Keratinocyte (primary cell): ENCODE measurements at regions not wholly inside any gene's neighbourhood (a gene's known extent, or its start where the extent isn't known, plus 50 kb on each side); places are given as distances from the start of the nearest gene placed in this dataset.

Experiments used
- EZH2 ChIP-seq: IDR thresholded peaks from one replicate; pipeline ENCODE4 v1.6.1; 2012; ENCODE audit warnings: inconsistent platforms, mild to moderate bottlenecking, low read length, moderate library complexity
- TF ChIP-seq, protein P1 (sequence below), 3 experiments: IDR thresholded peaks in 1 of 3; conservative IDR thresholded peaks in 1 of 3; optimal IDR thresholded peaks in 1 of 3; 2 replicates in 2 of 3; 3 replicates in 1 of 3; pipeline versions ENCODE3 to v1.5.1; 2011; ENCODE audit warnings: low read length in 3 of 3, mild to moderate bottlenecking in 3 of 3, moderate library complexity in 2 of 3, control low read depth in 1 of 3, inconsistent platforms in 1 of 3; ENCODE audit not compliant: insufficient read depth in 2 of 3; ENCODE audit errors: extremely low read depth in 1 of 3

DNA sequence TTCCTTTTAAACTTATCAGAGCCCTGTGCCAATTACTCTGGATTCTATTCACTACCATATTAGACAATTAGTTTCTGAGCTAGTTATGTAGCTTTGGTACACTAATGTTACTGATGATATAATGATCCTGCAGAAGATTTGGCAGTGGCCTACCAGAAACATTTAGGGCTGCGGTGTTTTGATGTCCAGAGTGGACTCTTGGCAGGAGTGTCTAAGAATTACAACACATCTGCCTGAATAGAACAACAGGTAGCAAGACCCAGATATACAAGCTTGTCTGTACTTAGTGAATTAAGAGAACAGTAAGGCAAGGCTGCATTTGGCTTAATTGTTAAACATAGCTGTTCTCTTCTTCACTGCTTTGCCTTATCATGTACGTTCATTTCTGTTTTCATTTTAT lies 691.6 kb upstream of the FBXO33 start:
- TF ChIP-seq, protein P1, sequence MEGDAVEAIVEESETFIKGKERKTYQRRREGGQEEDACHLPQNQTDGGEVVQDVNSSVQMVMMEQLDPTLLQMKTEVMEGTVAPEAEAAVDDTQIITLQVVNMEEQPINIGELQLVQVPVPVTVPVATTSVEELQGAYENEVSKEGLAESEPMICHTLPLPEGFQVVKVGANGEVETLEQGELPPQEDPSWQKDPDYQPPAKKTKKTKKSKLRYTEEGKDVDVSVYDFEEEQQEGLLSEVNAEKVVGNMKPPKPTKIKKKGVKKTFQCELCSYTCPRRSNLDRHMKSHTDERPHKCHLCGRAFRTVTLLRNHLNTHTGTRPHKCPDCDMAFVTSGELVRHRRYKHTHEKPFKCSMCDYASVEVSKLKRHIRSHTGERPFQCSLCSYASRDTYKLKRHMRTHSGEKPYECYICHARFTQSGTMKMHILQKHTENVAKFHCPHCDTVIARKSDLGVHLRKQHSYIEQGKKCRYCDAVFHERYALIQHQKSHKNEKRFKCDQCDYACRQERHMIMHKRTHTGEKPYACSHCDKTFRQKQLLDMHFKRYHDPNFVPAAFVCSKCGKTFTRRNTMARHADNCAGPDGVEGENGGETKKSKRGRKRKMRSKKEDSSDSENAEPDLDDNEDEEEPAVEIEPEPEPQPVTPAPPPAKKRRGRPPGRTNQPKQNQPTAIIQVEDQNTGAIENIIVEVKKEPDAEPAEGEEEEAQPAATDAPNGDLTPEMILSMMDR (optimal IDR thresholded peaks at IDR 0.05 in 1 of 3, IDR thresholded peaks at IDR 0.05 in 1 of 3, conservative IDR thresholded peaks at IDR 0.05 in 1 of 3; ENCODE audit: extremely low read depth in 1 of 3, insufficient read depth in 2 of 3, low read length in 3 of 3): no peak
- no peak for TF ChIP-seq EZH2
